ENCODE measurements at regions not wholly inside any gene's neighbourhood (a gene's known extent, or its start where the extent isn't known, plus 50 kb on each side); places are given as distances from the start of the nearest gene placed in this dataset.

- TF ChIP-seq PAXIP1 (CRISPR knock-in tag; conservative IDR thresholded peaks at IDR 0.05): peak; percentile 29; the same call in 1 of the 2 replicates
- TF ChIP-seq SSRP1 (CRISPR knock-in tag; IDR thresholded peaks at IDR 0.05): peak; percentile 63; the same call in 1 of the 2 replicates
- no peak for TF ChIP-seq ZNF549 (CRISPR knock-in tag; IDR thresholded peaks at IDR 0.05)
- TF ChIP-seq NR2F6 (IDR thresholded peaks at IDR 0.05): 0 out of 2 replicates have a peak, but pooled peaks have one; percentile 29
- no peak for TF ChIP-seq NR2F6 (CRISPR knock-in tag; IDR thresholded peaks at IDR 0.05)
- TF ChIP-seq SAP130 (CRISPR knock-in tag; IDR thresholded peaks at IDR 0.05; ENCODE audit: low read depth): peak; percentile 54
- TF ChIP-seq KLF16 (CRISPR knock-in tag; IDR thresholded peaks at IDR 0.05): 0 out of 4 replicates have a peak, but pooled peaks of 1 of the 2 experiments have one; percentile 56
- no peak for TF ChIP-seq ZNF333 (CRISPR knock-in tag; IDR thresholded peaks at IDR 0.05; ENCODE audit: borderline replicate concordance)
- peak; percentile 47; the same call in 1 of the 2 replicates for TF ChIP-seq HOXA5 (CRISPR knock-in tag; IDR thresholded peaks at IDR 0.05)
- TF ChIP-seq ZNF18 (CRISPR knock-in tag; IDR thresholded peaks at IDR 0.05; ENCODE audit: insufficient replicate concordance): peak; percentile 65
- TF ChIP-seq SOX6 (IDR thresholded peaks at IDR 0.05): no peak
- 0 out of 2 replicates have a peak, but pooled peaks have one; percentile 12 for TF ChIP-seq SOX6 (CRISPR knock-in tag; IDR thresholded peaks at IDR 0.05)
- peak; percentile 50; the same call in 1 of the 2 replicates for TF ChIP-seq SALL1 (CRISPR knock-in tag; IDR thresholded peaks at IDR 0.05)
- TF ChIP-seq ZNF138 (CRISPR knock-in tag; IDR thresholded peaks at IDR 0.05; ENCODE audit: low read depth): no peak
- peak; percentile 11; the same call in 1 of the 2 replicates for TF ChIP-seq FOXO1 (CRISPR knock-in tag; IDR thresholded peaks at IDR 0.05)
- 0 out of 2 replicates have a peak, but pooled peaks have one; percentile 30 for TF ChIP-seq DR1 (CRISPR knock-in tag; IDR thresholded peaks at IDR 0.05)
- no peak for TF ChIP-seq ZNF558 (CRISPR knock-in tag; IDR thresholded peaks at IDR 0.05; ENCODE audit: borderline replicate concordance)
- no peak for TF ChIP-seq FOXP1 (IDR thresholded peaks at IDR 0.05)
- peak; percentile 72 for TF ChIP-seq FOXP1 (CRISPR knock-in tag; IDR thresholded peaks at IDR 0.05)
- TF ChIP-seq ZNF331 (CRISPR knock-in tag; IDR thresholded peaks at IDR 0.05): 0 out of 2 replicates have a peak, but pooled peaks have one; percentile 44
- TF ChIP-seq ELF3 (CRISPR knock-in tag; IDR thresholded peaks at IDR 0.05): peak; percentile 17; the same call in 1 of the 2 replicates
- no peak for TF ChIP-seq SIN3B (IDR thresholded peaks at IDR 0.05; ENCODE audit: low read length)
- TF ChIP-seq, protein P1, sequence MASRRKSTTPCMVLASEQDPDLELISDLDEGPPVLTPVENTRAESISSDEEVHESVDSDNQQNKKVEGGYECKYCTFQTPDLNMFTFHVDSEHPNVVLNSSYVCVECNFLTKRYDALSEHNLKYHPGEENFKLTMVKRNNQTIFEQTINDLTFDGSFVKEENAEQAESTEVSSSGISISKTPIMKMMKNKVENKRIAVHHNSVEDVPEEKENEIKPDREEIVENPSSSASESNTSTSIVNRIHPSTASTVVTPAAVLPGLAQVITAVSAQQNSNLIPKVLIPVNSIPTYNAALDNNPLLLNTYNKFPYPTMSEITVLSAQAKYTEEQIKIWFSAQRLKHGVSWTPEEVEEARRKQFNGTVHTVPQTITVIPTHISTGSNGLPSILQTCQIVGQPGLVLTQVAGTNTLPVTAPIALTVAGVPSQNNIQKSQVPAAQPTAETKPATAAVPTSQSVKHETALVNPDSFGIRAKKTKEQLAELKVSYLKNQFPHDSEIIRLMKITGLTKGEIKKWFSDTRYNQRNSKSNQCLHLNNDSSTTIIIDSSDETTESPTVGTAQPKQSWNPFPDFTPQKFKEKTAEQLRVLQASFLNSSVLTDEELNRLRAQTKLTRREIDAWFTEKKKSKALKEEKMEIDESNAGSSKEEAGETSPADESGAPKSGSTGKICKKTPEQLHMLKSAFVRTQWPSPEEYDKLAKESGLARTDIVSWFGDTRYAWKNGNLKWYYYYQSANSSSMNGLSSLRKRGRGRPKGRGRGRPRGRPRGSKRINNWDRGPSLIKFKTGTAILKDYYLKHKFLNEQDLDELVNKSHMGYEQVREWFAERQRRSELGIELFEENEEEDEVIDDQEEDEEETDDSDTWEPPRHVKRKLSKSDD (CRISPR knock-in tag; IDR thresholded peaks at IDR 0.05; ENCODE audit: low read depth): 0 out of 2 replicates have a peak, but pooled peaks have one; percentile 33
- TF ChIP-seq NR1H2 (CRISPR knock-in tag; IDR thresholded peaks at IDR 0.05; ENCODE audit: borderline replicate concordance, low read depth): no peak
These were observed 103.2 kb upstream of the SLC25A33 start (continued) for GRCh38 chr1:9435854-9436640.
